ENCODE measurements at regions not wholly inside any gene's neighbourhood (a gene's known extent, or its start where the extent isn't known, plus 50 kb on each side); places are given as distances from the start of the nearest gene placed in this dataset.

- no peak for TF ChIP-seq CTCF (conservative IDR thresholded peaks at IDR 0.05; ENCODE audit: low read depth, low read length)
- no peak for TF ChIP-seq EZH2 (IDR thresholded peaks at IDR 0.05; ENCODE audit: borderline replicate concordance, low read depth, low read length, poor library complexity, severe bottlenecking)
Observed at GRCh38 chr11:25742800-25743199, 589.1 kb upstream of the ANO3 start.
